SK-N-SH treated with all-trans-retinoic acid at 6 μM for 48 hours (cell line): ENCODE measurements at regions not wholly inside any gene's neighbourhood (a gene's known extent, or its start where the extent isn't known, plus 50 kb on each side); places are given as distances from the start of the nearest gene placed in this dataset.

Experiments
- ARNTL ChIP-seq: fragments of 450-650 bp; formaldehyde crosslinking; IDR thresholded peaks from 2 replicates; pipeline ENCODE4 v1.5.0; 2020; ENCODE audit warnings: low read depth, mild to moderate bottlenecking, moderate library complexity, borderline replicate concordance
- BACH2 ChIP-seq: fragments of 250-450 bp; sonication (Bioruptor Pico); IDR thresholded peaks from 2 replicates; pipeline ENCODE4 v1.9.0; 2021; ENCODE audit warnings: mild to moderate bottlenecking, borderline replicate concordance
- CSRNP3 ChIP-seq: fragments of 250-450 bp; sonication (Bioruptor Pico); IDR thresholded peaks from 2 replicates; pipeline ENCODE4 v1.5.1; 2021; ENCODE audit warnings: mild to moderate bottlenecking, moderate library complexity
- ESRRG ChIP-seq: fragments of 250-450 bp; sonication (Bioruptor Pico); IDR thresholded peaks from 2 replicates; pipeline ENCODE4 v1.6.1; 2021; ENCODE audit warnings: mild to moderate bottlenecking
- GLIS3 ChIP-seq: fragments of 250-450 bp; sonication (Bioruptor Pico); IDR thresholded peaks from 2 replicates; pipeline ENCODE4 v1.5.0; 2020; ENCODE audit warnings: mild to moderate bottlenecking, moderate library complexity
- ISL1 ChIP-seq: fragments of 250-450 bp; sonication (Bioruptor Pico); IDR thresholded peaks from 2 replicates; pipeline ENCODE4 v2.1.2; 2022; ENCODE audit warnings: mild to moderate bottlenecking, moderate library complexity
- PPARA ChIP-seq: fragments of 250-450 bp; sonication (Bioruptor Pico); IDR thresholded peaks from 2 replicates; pipeline ENCODE4 v1.5.0; 2020; ENCODE audit warnings: mild to moderate bottlenecking, borderline replicate concordance
- RARB ChIP-seq: fragments of 250-450 bp; sonication (Bioruptor Pico); IDR thresholded peaks from 2 replicates; pipeline ENCODE4 v1.8.0; 2021; ENCODE audit warnings: mild to moderate bottlenecking, moderate library complexity
- TCF4 ChIP-seq: fragments of 250-450 bp; sonication (Bioruptor Pico); IDR thresholded peaks from 2 replicates; pipeline ENCODE4 v1.8.0; 2021; ENCODE audit warnings: mild to moderate bottlenecking, moderate library complexity, borderline replicate concordance
- TSHZ2 ChIP-seq: fragments of 250-450 bp; sonication (Bioruptor Pico); IDR thresholded peaks from 2 replicates; pipeline ENCODE4 v1.5.0; 2020; ENCODE audit warnings: mild to moderate bottlenecking, moderate library complexity
- ZFP30 ChIP-seq: fragments of 450-650 bp; formaldehyde crosslinking; IDR thresholded peaks from 2 replicates; pipeline ENCODE4 v1.5.0; 2022; ENCODE audit warnings: mild to moderate bottlenecking, moderate library complexity
- ZNF8 ChIP-seq: fragments of 450-650 bp; formaldehyde crosslinking; IDR thresholded peaks from 2 replicates; pipeline ENCODE4 v1.5.0; 2020; ENCODE audit warnings: mild to moderate bottlenecking, moderate library complexity
- TF ChIP-seq, protein P1 (sequence below): fragments of 250-450 bp; sonication (Bioruptor Pico); IDR thresholded peaks from 2 replicates; pipeline ENCODE4 v1.8.0; 2020; ENCODE audit warnings: mild to moderate bottlenecking, moderate library complexity, borderline replicate concordance
- TF ChIP-seq, protein P2 (sequence below): fragments of 250-450 bp; sonication (Bioruptor Pico); IDR thresholded peaks from 2 replicates; pipeline ENCODE4 v1.5.1; 2020; ENCODE audit warnings: low read depth, mild to moderate bottlenecking, moderate library complexity

GRCh38 chr3:127073941-127074820, 91.3 kb downstream of the PLXNA1 start:
- TF ChIP-seq ARNTL (CRISPR knock-in tag) (no peak), ISL1 (CRISPR knock-in tag) (no peak), TCF4 (CRISPR knock-in tag) (peak; percentile 48; the same call in 1 of the 2 replicates), ESRRG (no peak), ZFP30 (no peak), GLIS3 (CRISPR knock-in tag) (no peak), TSHZ2 (CRISPR knock-in tag) (no peak), ZNF8 (CRISPR knock-in tag) (no peak), PPARA (no peak), RARB (no peak), BACH2 (CRISPR knock-in tag) (no peak), CSRNP3 (CRISPR knock-in tag) (no peak)
- TF ChIP-seq, protein P1, sequence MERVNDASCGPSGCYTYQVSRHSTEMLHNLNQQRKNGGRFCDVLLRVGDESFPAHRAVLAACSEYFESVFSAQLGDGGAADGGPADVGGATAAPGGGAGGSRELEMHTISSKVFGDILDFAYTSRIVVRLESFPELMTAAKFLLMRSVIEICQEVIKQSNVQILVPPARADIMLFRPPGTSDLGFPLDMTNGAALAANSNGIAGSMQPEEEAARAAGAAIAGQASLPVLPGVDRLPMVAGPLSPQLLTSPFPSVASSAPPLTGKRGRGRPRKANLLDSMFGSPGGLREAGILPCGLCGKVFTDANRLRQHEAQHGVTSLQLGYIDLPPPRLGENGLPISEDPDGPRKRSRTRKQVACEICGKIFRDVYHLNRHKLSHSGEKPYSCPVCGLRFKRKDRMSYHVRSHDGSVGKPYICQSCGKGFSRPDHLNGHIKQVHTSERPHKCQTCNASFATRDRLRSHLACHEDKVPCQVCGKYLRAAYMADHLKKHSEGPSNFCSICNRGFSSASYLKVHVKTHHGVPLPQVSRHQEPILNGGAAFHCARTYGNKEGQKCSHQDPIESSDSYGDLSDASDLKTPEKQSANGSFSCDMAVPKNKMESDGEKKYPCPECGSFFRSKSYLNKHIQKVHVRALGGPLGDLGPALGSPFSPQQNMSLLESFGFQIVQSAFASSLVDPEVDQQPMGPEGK: no peak
- TF ChIP-seq, protein P2, sequence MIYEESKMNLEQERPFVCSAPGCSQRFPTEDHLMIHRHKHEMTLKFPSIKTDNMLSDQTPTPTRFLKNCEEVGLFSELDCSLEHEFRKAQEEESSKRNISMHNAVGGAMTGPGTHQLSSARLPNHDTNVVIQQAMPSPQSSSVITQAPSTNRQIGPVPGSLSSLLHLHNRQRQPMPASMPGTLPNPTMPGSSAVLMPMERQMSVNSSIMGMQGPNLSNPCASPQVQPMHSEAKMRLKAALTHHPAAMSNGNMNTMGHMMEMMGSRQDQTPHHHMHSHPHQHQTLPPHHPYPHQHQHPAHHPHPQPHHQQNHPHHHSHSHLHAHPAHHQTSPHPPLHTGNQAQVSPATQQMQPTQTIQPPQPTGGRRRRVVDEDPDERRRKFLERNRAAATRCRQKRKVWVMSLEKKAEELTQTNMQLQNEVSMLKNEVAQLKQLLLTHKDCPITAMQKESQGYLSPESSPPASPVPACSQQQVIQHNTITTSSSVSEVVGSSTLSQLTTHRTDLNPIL (CRISPR knock-in tag): no peak
